ENCODE measurements at regions not wholly inside any gene's neighbourhood (a gene's known extent, or its start where the extent isn't known, plus 50 kb on each side); places are given as distances from the start of the nearest gene placed in this dataset.

DNA sequence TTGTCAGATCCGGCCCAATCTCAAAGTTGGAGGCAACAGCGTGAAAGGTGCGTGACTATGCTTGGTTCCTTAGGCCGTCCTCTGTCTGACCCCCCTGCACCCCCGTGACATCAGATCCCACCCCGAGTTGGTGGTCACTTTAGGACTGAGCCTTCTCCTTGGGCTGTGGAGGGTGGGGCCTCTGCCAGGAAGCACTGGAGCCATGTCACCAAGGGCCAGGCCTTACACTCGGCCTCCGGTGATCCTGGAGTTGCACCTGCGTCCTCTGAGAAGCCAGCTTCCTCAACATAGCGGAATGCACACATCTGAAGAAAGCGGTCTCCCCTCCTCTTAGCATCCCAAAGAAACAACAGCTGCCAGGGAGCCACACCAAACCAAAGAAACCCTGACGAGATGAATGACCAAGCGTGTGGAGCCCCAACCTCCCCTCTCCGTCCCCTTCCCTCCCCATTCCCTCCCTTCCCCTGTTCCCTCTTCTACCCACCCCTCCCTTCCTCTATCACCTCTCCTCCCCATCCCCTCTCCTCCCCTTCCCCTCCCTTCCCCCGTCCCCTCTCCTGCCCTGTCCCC lies 182.6 kb downstream of the TTLL2 start:
- TF ChIP-seq, protein P1, sequence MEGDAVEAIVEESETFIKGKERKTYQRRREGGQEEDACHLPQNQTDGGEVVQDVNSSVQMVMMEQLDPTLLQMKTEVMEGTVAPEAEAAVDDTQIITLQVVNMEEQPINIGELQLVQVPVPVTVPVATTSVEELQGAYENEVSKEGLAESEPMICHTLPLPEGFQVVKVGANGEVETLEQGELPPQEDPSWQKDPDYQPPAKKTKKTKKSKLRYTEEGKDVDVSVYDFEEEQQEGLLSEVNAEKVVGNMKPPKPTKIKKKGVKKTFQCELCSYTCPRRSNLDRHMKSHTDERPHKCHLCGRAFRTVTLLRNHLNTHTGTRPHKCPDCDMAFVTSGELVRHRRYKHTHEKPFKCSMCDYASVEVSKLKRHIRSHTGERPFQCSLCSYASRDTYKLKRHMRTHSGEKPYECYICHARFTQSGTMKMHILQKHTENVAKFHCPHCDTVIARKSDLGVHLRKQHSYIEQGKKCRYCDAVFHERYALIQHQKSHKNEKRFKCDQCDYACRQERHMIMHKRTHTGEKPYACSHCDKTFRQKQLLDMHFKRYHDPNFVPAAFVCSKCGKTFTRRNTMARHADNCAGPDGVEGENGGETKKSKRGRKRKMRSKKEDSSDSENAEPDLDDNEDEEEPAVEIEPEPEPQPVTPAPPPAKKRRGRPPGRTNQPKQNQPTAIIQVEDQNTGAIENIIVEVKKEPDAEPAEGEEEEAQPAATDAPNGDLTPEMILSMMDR (IDR thresholded peaks at IDR 0.05 in 2 of 3, conservative IDR thresholded peaks at IDR 0.05 in 1 of 3; ENCODE audit: borderline replicate concordance in 1 of 3, insufficient read depth in 1 of 3, low read depth in 2 of 3, low read length in 2 of 3) = no peak
- TF ChIP-seq SRF (IDR thresholded peaks at IDR 0.05; ENCODE audit: low read depth) (no peak), POLR2A (IDR thresholded peaks at IDR 0.05; ENCODE audit: borderline replicate concordance, extremely low read depth, insufficient read depth, insufficient read length) (no peak)

Measured in HCT116 (cell line).